Left lung (tissue), 4 donors: ENCODE measurements at regions not wholly inside any gene's neighbourhood (a gene's known extent, or its start where the extent isn't known, plus 50 kb on each side); places are given as distances from the start of the nearest gene placed in this dataset.

ENCODE experiments used
- ATAC-seq: fragments of 200-7000 bp; cut with Tn5 transposase; one replicate; pipeline ENCODE4 v1.9.1; 2020; ENCODE audit warnings: moderate library complexity
- DNase-seq, 4 donors: peaks; one replicate each; pipeline ENCODE4 v3.0.0-alpha.2; 2013 to 2020
- H3K27ac ChIP-seq, 2 donors: fragments of 200-600 bp; sonication (generic) in 1 of 2; one replicate each; pipeline versions ENCODE4 v1.5.0 to v1.8.0; 2020 to 2021
- H3K27me3 ChIP-seq, 2 donors: fragments of 200-600 bp; sonication (generic) in 1 of 2; one replicate each; pipeline versions ENCODE4 v1.5.0 to v1.8.0; 2020 to 2021
- H3K36me3 ChIP-seq, 2 donors: fragments of 200-600 bp; sonication (generic) in 1 of 2; one replicate each; pipeline versions ENCODE4 v1.5.0 to v1.8.0; 2020 to 2021
- H3K4me1 ChIP-seq, 2 donors: fragments of 200-600 bp; one replicate each; pipeline ENCODE4 v1.8.0; 2021
- H3K4me3 ChIP-seq, 2 donors: fragments of 200-600 bp; sonication (generic) in 1 of 2; one replicate each; pipeline versions ENCODE4 v1.5.0 to v1.8.0; 2020 to 2021; ENCODE audit warnings: mild to moderate bottlenecking in 1 of 2
- H3K9me3 ChIP-seq, 2 donors: fragments of 200-600 bp; sonication (generic) in 1 of 2; one replicate each; pipeline versions ENCODE4 v1.5.0 to v1.8.0; 2020 to 2021
- CTCF ChIP-seq, 2 donors: fragments of 200-600 bp; sonication (generic) in 1 of 2; IDR thresholded peaks; one replicate each; pipeline versions ENCODE4 v1.5.0 to v1.8.0; 2021; ENCODE audit warnings: antibody characterized with exemption in 2 of 2
- intact Hi-C, 2 donors: fragments of 100-400 bp; cut with DNase I; formaldehyde crosslinking; loops; one replicate each; pipeline versions ENCODE4 v1.11.2 to v1.14.2; 2022
- donor health status: DM: no; HTN: yes; CAD: no.
- donor health status: DM: no; HTN: no; CAD: no.

- peak; percentile 81 for ATAC-seq
- H3K36me3 ChIP-seq: no peaks in the 10 kb centered on the region
- peaks cover 0 to 4% of the 10 kb centered on the region in 2 donors for H3K4me1 ChIP-seq
- no peak for DNase-seq
- H3K9me3 ChIP-seq: no peaks in the 10 kb centered on the region
- no peak overlapping the region for H3K4me3 ChIP-seq
- no peak overlapping the region for H3K27ac ChIP-seq
- no peak for TF ChIP-seq CTCF (IDR thresholded peaks at IDR 0.05)
- intact Hi-C loops: no loop called here
- no peaks in the 10 kb centered on the region for H3K27me3 ChIP-seq
Measured at GRCh38 chr4:41471126-41472071, 66.6 kb upstream of the LIMCH1 start.

GRCh38 chr4:41472081-41472480 lies 65.9 kb upstream of the LIMCH1 start:
- H3K27ac ChIP-seq: no peak overlapping the region
- ATAC-seq: no peak
- intact Hi-C loops: no loop called here

GRCh38 chr4:41473176-41473575 lies 64.8 kb upstream of the LIMCH1 start:
- H3K4me1 ChIP-seq: peaks cover 0 to 4% of the 10 kb centered on the region in 2 donors
- H3K27me3 ChIP-seq: no peaks in the 10 kb centered on the region
- no peak overlapping the region for H3K27ac ChIP-seq
- DNase-seq (no peak), ATAC-seq (no peak)
- no peak overlapping the region for H3K4me3 ChIP-seq
- intact Hi-C loops: no loop called here
- no peak for TF ChIP-seq CTCF (IDR thresholded peaks at IDR 0.05)
- no peaks in the 10 kb centered on the region for H3K36me3 ChIP-seq
- no peaks in the 10 kb centered on the region for H3K9me3 ChIP-seq

More at GRCh38 chr4:41472081-41472480, 65.9 kb upstream of the LIMCH1 start:
- no peaks in the 10 kb centered on the region for H3K9me3 ChIP-seq
- no peak for TF ChIP-seq CTCF (IDR thresholded peaks at IDR 0.05)
- peaks cover 0 to 4% of the 10 kb centered on the region in 2 donors for H3K4me1 ChIP-seq
- no peak for DNase-seq
- H3K36me3 ChIP-seq: no peaks in the 10 kb centered on the region
- no peaks in the 10 kb centered on the region for H3K27me3 ChIP-seq
- H3K4me3 ChIP-seq: no peak overlapping the region

GRCh38 chr4:41475402-41475801 lies 62.6 kb upstream of the LIMCH1 start:
- Histone ChIP-seq H3K4me3 (no peak overlapping the region), H3K4me1 (peaks cover 0 to 4% of the 10 kb centered on the region in 2 donors), H3K27me3 (no peaks in the 10 kb centered on the region), H3K36me3 (no peaks in the 10 kb centered on the region), H3K27ac (no peak overlapping the region), H3K9me3 (no peaks in the 10 kb centered on the region)
- DNase-seq (no peak), ATAC-seq (peak; percentile 58)
- intact Hi-C loops: no loop called here
- no peak for TF ChIP-seq CTCF (IDR thresholded peaks at IDR 0.05)

GRCh38 chr4:41476310-41476885 lies 61.6 kb upstream of the LIMCH1 start:
- no peaks in the 10 kb centered on the region for H3K9me3 ChIP-seq
- H3K4me3 ChIP-seq: no peak overlapping the region
- H3K27ac ChIP-seq: no peak overlapping the region
- DNase-seq (peak in 1 of 4 donors; percentile 31), ATAC-seq (no peak)
- peaks cover 0 to 4% of the 10 kb centered on the region in 2 donors for H3K4me1 ChIP-seq
- no peak for TF ChIP-seq CTCF (IDR thresholded peaks at IDR 0.05)
- no peaks in the 10 kb centered on the region for H3K27me3 ChIP-seq
- intact Hi-C loops: no loop called here
- no peaks in the 10 kb centered on the region for H3K36me3 ChIP-seq
